GM19395 (cell line): ENCODE measurements at regions not wholly inside any gene's neighbourhood (a gene's known extent, or its start where the extent isn't known, plus 50 kb on each side); places are given as distances from the start of the nearest gene placed in this dataset.
A peak's percentile ranks its signal among the peaks of the same experiment; 100 is the strongest.

Source experiments
- ATAC-seq: cut with Tn5 transposase; IDR thresholded peaks from one replicate; pipeline ENCODE4 v1.9.1; 2021; ENCODE audit warnings: mild to moderate bottlenecking, moderate library complexity; ENCODE audit not compliant: unreplicated experiment

- peak; percentile 53 for ATAC-seq
Measured at GRCh38 chr4:112889619-112890527, 159.6 kb upstream of the ANK2 start.

DNA sequence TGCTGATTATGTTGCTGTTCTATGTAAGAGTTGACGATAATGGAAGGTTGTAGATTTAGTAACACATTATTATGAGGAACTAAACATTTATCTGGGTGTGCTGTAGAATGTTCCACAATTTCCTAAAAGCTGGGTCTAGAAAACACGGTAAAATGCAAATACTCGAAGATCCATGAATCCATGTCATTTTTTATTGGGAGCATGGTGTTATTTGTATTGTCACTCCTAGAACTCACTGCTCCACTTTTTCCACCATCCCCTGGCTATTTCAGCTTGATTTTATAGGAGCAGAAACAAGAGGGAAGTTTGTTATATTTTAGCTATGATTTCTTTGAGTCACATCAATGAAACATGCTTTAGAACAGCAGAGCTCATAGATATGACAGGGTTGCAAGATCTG is 155.0 kb upstream of the ANK2 start:
- ATAC-seq, result no peak

DNA sequence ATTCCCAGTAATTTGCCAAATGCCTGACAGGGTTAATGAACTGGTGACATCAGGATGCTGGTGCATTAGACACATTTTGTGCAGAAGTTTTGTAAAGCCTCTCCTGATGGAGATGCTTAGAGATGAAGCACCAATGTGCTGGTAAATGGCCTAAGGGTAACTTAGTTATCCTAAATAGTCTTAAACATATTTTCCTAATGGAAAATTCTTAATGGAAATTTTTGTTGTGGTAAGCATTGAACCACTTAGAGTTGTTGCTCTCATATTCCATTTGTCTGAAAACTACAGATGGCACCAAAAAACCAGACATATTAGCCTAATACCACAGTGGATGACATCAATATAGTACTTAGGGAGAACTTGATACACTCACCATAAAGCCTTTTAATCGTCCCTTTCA is 154.5 kb upstream of the ANK2 start:
- ATAC-seq, result no peak

- ATAC-seq, result peak; percentile 59
Measured at GRCh38 chr4:112895811-112896608, 153.4 kb upstream of the ANK2 start.

DNA sequence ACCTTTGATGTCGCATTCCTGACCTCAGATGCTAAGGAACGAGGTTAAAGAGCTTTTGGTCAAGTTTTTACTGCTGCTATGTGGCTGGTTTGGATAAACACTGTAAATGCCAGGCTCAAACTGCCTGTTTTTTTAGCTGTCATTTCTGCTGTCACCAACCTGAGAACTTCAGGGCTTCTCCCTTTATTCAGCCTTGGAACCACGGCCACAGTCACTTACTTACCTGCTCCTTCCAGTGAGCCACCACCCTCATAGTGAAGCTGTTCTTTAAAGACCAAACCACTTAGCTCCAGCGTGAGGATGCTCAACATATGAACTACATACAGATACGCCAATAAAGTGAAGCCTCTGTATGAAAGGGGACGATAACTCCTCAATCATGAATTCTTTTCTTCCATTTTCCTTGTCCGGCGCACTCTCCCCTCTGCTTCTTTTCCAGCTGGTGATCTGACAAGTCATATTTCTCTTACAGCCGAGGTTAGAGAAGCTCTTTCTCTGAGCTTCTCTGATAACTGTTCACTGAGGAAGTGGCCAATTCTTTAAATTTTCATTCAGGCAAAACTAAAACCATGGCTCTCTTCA is 152.8 kb upstream of the ANK2 start:
- no peak for ATAC-seq

DNA sequence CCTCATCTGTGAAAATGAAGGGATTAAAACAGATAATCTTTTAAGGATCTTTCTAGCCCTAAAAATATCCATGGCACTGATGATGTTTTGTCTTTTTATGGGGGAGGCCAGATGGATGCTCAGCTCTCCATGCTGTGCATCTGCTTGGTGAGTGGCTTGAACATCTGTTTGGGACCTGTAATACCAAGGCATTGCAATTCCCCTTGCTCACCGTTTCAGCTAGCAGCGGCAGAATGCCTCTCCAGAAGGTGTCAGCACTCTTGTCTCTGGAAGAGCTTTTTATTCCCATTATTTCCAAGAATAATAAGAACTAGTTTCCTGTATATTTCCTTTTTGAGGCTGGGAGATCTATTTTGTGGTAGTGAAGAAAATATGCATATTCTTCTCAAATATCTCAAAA is 151.9 kb upstream of the ANK2 start:
- ATAC-seq, result no peak

GRCh38 chr4:112898357-112899141 is 150.9 kb upstream of the ANK2 start:
- ATAC-seq, result no peak

GRCh38 chr4:112900416-112900815 is 149.0 kb upstream of the ANK2 start:
- no peak for ATAC-seq

- no peak for ATAC-seq
Measured at GRCh38 chr4:112901962-112902411, 147.5 kb upstream of the ANK2 start.

- ATAC-seq, result no peak
Measured at GRCh38 chr4:112905728-112906127, 143.7 kb upstream of the ANK2 start.

GRCh38 chr4:112908511-112908910 is 140.9 kb upstream of the ANK2 start:
- ATAC-seq, result no peak

- peak; percentile 58 for ATAC-seq
Measured at GRCh38 chr4:112910109-112910736, 139.2 kb upstream of the ANK2 start.

DNA sequence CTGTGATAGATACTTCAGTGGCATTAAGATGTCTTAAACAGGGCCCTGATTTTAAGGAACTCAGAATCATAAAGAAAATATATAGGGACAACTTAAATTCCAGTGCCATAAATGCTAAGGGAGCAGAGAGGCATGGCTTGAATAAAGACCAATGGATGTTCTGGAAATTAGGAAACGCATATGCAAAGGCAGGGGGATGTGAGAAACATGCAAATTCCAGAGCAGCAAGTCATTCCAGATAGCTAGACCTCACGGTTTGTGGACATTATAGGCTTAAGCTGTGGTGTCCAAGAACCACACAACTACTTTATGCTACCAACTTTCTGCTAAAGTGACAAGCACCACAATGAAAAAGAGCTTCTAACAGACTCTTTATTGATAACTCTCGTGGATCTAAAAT is 132.6 kb upstream of the ANK2 start:
- no peak for ATAC-seq

DNA sequence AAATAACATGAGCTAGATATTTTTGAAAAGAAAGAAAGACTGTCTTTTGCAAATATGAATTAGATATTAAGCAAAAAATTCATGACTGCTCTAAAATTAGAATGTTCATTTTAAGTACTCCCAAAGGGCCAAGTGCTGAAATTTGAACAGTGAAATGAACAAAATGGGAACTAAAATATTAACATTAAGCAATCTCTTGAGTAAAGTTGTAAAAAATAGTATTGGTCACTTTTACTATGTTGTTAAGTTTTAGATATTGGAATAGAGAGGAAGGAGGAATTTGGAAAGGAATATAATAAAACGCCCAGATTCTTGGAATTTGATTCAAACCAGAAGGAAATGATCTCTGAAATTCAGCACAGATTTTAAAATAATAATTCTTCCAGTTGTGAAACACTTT is 125.9 kb upstream of the ANK2 start:
- no peak for ATAC-seq

DNA sequence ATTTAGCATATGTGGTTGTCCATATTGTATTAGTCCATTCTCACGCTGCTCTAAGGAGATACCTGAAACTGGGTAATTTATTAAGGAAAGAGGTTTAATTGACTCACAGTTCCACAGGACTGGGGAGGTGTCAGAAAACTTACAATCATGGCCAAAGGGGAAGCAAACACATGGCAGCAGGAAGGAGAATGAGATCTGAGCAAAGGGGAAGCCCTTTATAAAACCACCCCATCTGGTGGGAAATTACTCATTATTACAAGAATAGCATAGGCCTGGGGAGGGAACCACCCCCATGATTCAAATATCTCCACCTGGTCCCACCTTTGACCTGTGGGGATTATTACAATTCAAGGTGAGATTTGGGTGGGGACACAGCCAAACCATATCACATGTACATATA is 122.6 kb upstream of the ANK2 start:
- ATAC-seq, result no peak

DNA sequence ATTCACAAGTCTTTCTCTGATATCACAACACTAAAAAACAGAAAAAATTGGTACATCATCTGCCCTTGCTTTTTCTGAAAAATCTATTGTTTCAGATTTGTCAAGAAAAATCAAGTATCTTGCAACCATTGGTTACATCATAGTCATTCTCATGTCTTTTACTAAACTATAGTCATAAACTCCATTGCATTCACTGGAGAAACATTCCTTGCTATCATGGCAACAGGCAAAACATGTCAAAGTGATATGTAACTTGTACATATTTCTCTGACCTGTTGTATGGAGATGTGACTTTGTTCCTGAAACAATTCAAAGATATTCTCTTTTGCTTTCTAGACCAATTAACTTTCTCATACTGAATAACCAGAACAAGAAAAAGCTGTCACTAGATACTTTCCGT is 121.9 kb upstream of the ANK2 start:
- ATAC-seq, result no peak

- no peak for ATAC-seq
Measured at GRCh38 chr4:112931001-112931400, 118.5 kb upstream of the ANK2 start.

- no peak for ATAC-seq
Measured at GRCh38 chr4:112933790-112934189, 115.7 kb upstream of the ANK2 start.

GRCh38 chr4:112938461-112939058 is 110.9 kb upstream of the ANK2 start:
- no peak for ATAC-seq

DNA sequence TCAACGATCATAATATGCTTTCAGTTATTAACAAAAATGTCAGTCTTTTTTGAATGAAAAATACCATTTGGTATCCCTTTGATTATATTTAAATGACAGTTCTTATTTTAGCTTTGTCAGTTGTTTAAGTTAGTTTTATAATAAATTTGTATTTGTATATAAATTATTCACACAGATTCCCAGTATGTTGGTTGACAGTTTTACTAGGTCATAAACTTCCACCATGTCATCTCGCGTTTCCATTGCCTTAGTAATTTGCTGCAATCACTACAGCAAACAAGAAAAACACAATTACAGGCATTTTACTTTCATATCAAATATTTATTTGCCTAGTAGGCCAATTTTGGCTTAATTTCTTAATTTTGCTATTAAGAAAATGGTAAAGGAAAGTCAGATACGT is 109.6 kb upstream of the ANK2 start:
- ATAC-seq, result no peak
